ENCODE measurements at regions not wholly inside any gene's neighbourhood (a gene's known extent, or its start where the extent isn't known, plus 50 kb on each side); places are given as distances from the start of the nearest gene placed in this dataset.

DNA sequence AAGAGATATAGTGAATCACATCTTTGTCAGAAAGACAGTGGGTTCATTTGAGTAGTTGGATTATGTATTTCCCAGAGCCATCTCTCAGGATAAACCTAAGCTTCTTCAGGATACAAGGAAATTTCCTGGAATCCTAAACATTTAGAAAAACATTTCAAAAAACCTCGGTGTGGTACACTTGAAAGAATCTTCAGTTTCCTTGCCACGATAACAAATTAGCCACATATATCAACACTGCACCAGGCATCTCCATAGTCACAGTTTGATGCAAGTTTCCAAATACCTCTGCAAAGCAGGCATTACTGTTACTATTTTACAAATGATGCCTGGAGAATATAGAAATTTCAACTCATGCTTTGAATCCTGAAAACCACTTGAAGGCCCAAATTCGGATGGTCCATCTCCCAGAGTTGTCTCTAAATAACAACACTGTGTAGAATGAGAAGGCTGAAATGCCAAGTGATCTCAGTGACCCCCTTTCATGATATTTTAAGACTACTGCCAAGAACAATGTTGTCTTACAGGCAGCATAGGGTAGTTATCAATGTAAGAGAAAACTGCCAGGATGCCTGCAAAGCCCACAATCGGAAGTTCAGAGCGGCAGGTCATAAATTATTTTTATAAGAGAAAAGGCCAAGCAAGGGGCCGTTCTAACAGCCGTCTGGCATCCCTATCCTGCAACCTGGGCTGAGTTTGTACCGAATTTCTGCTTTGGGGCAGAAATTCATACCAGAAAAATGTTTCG lies 307.9 kb downstream of the TXNL1 start:
- DNase-seq (ENCODE audit: low read depth) = no peak
- H3K4me3 ChIP-seq (ENCODE audit: low read length) = no peak overlapping the region
- TF ChIP-seq, protein P1, sequence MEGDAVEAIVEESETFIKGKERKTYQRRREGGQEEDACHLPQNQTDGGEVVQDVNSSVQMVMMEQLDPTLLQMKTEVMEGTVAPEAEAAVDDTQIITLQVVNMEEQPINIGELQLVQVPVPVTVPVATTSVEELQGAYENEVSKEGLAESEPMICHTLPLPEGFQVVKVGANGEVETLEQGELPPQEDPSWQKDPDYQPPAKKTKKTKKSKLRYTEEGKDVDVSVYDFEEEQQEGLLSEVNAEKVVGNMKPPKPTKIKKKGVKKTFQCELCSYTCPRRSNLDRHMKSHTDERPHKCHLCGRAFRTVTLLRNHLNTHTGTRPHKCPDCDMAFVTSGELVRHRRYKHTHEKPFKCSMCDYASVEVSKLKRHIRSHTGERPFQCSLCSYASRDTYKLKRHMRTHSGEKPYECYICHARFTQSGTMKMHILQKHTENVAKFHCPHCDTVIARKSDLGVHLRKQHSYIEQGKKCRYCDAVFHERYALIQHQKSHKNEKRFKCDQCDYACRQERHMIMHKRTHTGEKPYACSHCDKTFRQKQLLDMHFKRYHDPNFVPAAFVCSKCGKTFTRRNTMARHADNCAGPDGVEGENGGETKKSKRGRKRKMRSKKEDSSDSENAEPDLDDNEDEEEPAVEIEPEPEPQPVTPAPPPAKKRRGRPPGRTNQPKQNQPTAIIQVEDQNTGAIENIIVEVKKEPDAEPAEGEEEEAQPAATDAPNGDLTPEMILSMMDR (IDR thresholded peaks at IDR 0.05; ENCODE audit: insufficient read depth, low read depth, low read length, missing control alignments) = no peak

GRCh38 chr18:56329536-56329935 lies 308.9 kb downstream of the TXNL1 start:
- DNase-seq (ENCODE audit: low read depth) = no peak
- TF ChIP-seq, protein P1 (IDR thresholded peaks at IDR 0.05; ENCODE audit: insufficient read depth, low read depth, low read length, missing control alignments) = no peak

DNA sequence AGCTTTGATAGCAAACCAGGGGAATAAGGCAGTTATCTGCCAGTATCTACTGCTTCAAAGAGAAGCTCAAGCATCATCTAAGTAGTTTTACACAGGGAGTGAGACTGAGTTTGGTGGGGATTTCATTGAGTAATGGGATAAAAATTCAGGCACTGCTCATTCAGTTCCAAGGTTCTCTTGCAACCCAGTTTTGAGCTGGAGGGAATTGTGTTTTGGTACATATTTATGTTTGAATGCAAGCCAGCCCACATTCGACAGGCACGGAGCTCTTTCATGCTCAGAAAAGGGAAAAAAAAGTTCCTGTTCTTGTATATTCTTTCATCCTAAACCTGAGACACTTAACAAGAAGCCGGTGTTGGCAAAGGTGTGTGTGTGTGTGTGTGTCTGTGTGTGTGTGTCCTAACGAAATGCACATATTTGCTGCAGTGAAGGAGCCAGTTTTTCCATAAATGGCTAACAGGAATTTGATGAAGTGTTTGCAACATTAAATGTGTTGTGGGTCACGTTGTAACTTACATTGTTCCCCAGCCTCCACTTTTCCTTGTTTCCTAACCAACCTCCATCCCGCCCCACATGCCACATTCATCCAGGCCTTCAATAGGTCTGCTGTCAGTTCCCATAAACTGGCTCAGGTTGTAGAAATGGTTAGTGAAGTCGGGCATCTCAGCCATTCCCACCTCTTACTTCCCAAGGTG lies 311.1 kb downstream of the TXNL1 start:
- no peak for DNase-seq (ENCODE audit: low read depth)
- TF ChIP-seq, protein P1 (IDR thresholded peaks at IDR 0.05; ENCODE audit: insufficient read depth, low read depth, low read length, missing control alignments) = no peak
- H3K4me3 ChIP-seq (ENCODE audit: low read length) = no peak overlapping the region

More at GRCh38 chr18:56329536-56329935, 308.9 kb downstream of the TXNL1 start:
- H3K4me3 ChIP-seq (ENCODE audit: low read length) = no peak overlapping the region

DNA sequence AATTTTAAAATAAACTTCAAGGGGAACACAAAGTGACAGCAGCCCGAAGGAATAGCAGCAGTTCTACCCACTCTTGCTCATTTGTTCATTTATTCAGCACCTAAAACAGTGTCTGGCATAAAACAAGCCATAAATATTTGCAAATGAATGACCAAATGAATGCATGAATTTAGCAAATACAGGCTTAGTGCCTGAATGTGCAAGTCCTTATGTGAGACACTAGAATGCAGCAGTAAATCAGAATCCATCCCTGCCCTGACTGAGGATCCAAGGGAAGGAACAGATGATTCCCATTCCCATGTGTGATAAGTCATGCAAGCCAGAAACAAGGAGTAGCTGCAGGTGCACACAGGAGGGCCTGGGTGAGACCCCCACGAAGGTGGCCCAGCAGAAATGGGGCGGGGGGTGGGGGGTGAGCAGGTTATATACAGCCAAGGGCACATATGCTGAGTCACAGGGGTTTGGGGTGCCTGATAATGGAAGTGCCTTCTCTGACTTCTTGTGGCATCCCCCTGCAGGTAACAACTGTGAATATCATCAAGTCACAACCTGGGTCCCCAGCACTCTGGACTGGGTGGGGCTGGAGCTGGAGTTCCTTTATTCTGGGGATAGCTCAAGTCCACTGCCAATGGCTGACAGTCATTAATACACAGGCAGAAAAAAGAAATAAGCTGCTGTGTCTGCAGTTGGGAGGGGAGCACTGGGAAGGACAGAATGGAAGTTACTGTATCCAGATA lies 311.9 kb downstream of the TXNL1 start:
- TF ChIP-seq, protein P1 (IDR thresholded peaks at IDR 0.05; ENCODE audit: insufficient read depth, low read depth, low read length, missing control alignments) = no peak
- no peak overlapping the region for H3K4me3 ChIP-seq (ENCODE audit: low read length)
- no peak for DNase-seq (ENCODE audit: low read depth)

GRCh38 chr18:56323673-56324072 lies 314.7 kb downstream of the TXNL1 start:
- no peak for DNase-seq (ENCODE audit: low read depth)
- TF ChIP-seq, protein P1 (IDR thresholded peaks at IDR 0.05; ENCODE audit: insufficient read depth, low read depth, low read length, missing control alignments) = no peak
- H3K4me3 ChIP-seq (ENCODE audit: low read length) = no peak overlapping the region

GRCh38 chr18:56322406-56322805 lies 316.0 kb downstream of the TXNL1 start:
- TF ChIP-seq, protein P1 (IDR thresholded peaks at IDR 0.05; ENCODE audit: insufficient read depth, low read depth, low read length, missing control alignments) = no peak
- H3K4me3 ChIP-seq (ENCODE audit: low read length) = no peak overlapping the region
- DNase-seq (ENCODE audit: low read depth) = no peak
